Natural killer cell treated with Interleukin-12 subunit alpha and Interleukin-12 subunit beta and Interleukin-15 and Interleukin-18, amount 100 ng/mL, for 72 hours (primary cell): ENCODE measurements at regions not wholly inside any gene's neighbourhood (a gene's known extent, or its start where the extent isn't known, plus 50 kb on each side); places are given as distances from the start of the nearest gene placed in this dataset.
"Not testable (repeated sequence)": the region's sequence is repeated elsewhere in the genome, so short reads cannot be mapped to it uniquely, and the experiment has no call there.

Source experiments
- ATAC-seq, 2 donors: fragments of 150-1000 bp; cut with Tn5 transposase in 1 of 2; sonication (Bioruptor Pico), chemical (Tn5 transposase) in 1 of 2; 2 replicates each; pipeline ENCODE4 v1.10.0; 2021
- DNase-seq: peaks from one replicate; pipeline ENCODE4 v3.0.0; 2022; ENCODE audit warnings: low spot score
- H3K27ac Mint-ChIP-seq, 2 donors: 1 replicate in 1 of 2; 2 replicates in 1 of 2; pipeline ENCODE4 v1.8.0; 2022; ENCODE audit warnings: mixed read lengths in 2 of 2, mild to moderate bottlenecking in 1 of 2, moderate library complexity in 1 of 2
- H3K27me3 Mint-ChIP-seq, 2 donors: 1 replicate in 1 of 2; 2 replicates in 1 of 2; pipeline ENCODE4 v1.8.0; 2022; ENCODE audit warnings: mixed read lengths in 2 of 2
- H3K36me3 Mint-ChIP-seq: one replicate; pipeline ENCODE4 v1.8.0; 2022; ENCODE audit warnings: mixed read lengths
- H3K4me1 Mint-ChIP-seq, 2 donors: 1 replicate in 1 of 2; 2 replicates in 1 of 2; pipeline ENCODE4 v1.8.0; 2022; ENCODE audit warnings: low read depth in 2 of 2, mixed read lengths in 2 of 2, mild to moderate bottlenecking in 1 of 2
- H3K4me3 Mint-ChIP-seq: one replicate; pipeline ENCODE4 v1.8.0; 2022; ENCODE audit warnings: mixed read lengths
- H3K9me3 Mint-ChIP-seq: 2 replicates; pipeline ENCODE4 v1.8.0; 2022; ENCODE audit warnings: mixed read lengths

- H3K4me1 Mint-ChIP-seq, H3K27ac Mint-ChIP-seq, DNase-seq, H3K36me3 Mint-ChIP-seq, H3K4me3 Mint-ChIP-seq, H3K27me3 Mint-ChIP-seq, H3K9me3 Mint-ChIP-seq, ATAC-seq: not testable (repeated sequence)
Observed at GRCh38 chr9:66046992-66047391, 310.0 kb downstream of the FOXD4L4 start.

GRCh38 chr9:66049721-66050120 lies 312.8 kb downstream of the FOXD4L4 start:
- H3K4me3 Mint-ChIP-seq, H3K9me3 Mint-ChIP-seq, H3K4me1 Mint-ChIP-seq, H3K36me3 Mint-ChIP-seq, H3K27ac Mint-ChIP-seq, H3K27me3 Mint-ChIP-seq, ATAC-seq, DNase-seq: not testable (repeated sequence)

- not testable (repeated sequence) for DNase-seq, H3K36me3 Mint-ChIP-seq, ATAC-seq, H3K27me3 Mint-ChIP-seq, H3K4me1 Mint-ChIP-seq, H3K9me3 Mint-ChIP-seq, H3K27ac Mint-ChIP-seq, H3K4me3 Mint-ChIP-seq
Observed at GRCh38 chr9:66054705-66055104, 317.8 kb downstream of the FOXD4L4 start.

GRCh38 chr9:66060681-66061080 lies 323.7 kb downstream of the FOXD4L4 start:
- not testable (repeated sequence) for ATAC-seq, H3K4me3 Mint-ChIP-seq, H3K36me3 Mint-ChIP-seq, H3K4me1 Mint-ChIP-seq, H3K27ac Mint-ChIP-seq, H3K9me3 Mint-ChIP-seq, H3K27me3 Mint-ChIP-seq, DNase-seq

DNA sequence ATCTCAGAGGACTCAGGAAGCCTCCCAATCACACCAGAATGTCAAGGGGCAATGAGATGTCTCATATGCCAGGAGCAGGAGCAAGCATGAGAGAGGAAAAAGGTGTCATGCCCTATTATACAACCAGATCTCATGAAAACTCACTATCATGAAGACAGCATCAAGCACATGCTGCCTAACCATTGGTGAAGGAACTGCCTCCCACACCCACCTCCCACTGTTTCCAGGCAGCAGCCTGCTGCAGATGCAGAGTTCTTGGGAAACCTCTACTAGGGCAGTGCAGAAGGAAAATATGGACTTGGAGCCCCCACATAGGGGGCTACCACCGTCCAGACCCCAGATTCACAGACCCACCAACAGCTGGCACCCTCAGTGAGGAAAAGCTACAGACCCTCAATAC lies 326.9 kb downstream of the FOXD4L4 start:
- not testable (repeated sequence) for H3K4me3 Mint-ChIP-seq, H3K9me3 Mint-ChIP-seq, DNase-seq, ATAC-seq, H3K27me3 Mint-ChIP-seq, H3K4me1 Mint-ChIP-seq, H3K27ac Mint-ChIP-seq, H3K36me3 Mint-ChIP-seq

- ATAC-seq, H3K36me3 Mint-ChIP-seq, H3K4me3 Mint-ChIP-seq, H3K27ac Mint-ChIP-seq, H3K27me3 Mint-ChIP-seq, H3K9me3 Mint-ChIP-seq, H3K4me1 Mint-ChIP-seq: not testable (repeated sequence)
- peak; percentile 44 for DNase-seq
Observed at GRCh38 chr9:66065735-66066134, 328.8 kb downstream of the FOXD4L4 start.

DNA sequence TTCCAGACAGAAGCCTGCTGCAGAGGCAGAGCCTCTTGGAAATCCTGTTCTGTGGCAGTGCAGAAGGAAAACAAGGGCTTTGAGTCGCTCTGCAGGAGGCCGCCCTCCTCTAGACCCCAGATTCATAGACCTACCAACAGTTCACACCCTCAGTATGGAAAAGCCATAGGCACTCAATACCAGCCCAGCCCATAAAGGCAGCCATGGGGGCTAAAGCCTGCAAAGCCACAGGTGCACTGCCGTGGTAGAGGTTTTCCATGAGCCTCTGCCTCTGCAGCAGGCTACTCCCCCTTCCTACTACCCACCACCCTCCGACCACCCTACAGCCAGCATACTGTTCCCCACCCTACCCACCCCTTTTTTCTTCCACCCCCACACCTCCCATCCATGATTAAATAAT lies 330.3 kb downstream of the FOXD4L4 start:
- H3K9me3 Mint-ChIP-seq, H3K4me1 Mint-ChIP-seq, ATAC-seq, H3K36me3 Mint-ChIP-seq, H3K4me3 Mint-ChIP-seq, H3K27ac Mint-ChIP-seq, H3K27me3 Mint-ChIP-seq: not testable (repeated sequence)
- DNase-seq: peak; percentile 49

GRCh38 chr9:66068451-66068989 lies 331.6 kb downstream of the FOXD4L4 start:
- not testable (repeated sequence) for H3K9me3 Mint-ChIP-seq, H3K36me3 Mint-ChIP-seq, H3K4me1 Mint-ChIP-seq, H3K27me3 Mint-ChIP-seq, H3K4me3 Mint-ChIP-seq, H3K27ac Mint-ChIP-seq, DNase-seq
- ATAC-seq: peak in 1 of 2 donors; percentile 32

DNA sequence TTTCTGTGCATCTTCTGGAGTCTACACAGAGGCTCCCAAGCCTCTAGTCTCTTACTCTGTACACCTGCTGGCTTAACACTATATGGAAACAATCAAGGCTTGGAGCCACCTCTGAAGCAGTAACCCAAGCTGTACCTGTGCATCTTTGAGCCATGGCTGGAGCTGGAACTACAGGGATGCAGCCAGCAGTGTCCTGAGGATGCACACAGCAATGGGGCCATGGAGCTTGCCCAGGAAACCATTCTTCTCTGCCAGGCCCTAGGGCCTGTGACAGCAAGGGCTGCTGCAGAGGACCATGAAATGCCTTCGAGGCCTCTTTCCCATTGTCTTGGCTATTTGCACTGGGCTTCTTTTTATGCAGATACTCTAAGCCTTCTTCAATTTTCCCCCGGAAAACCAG lies 332.1 kb downstream of the FOXD4L4 start:
- not testable (repeated sequence) for H3K4me1 Mint-ChIP-seq, H3K27ac Mint-ChIP-seq, H3K4me3 Mint-ChIP-seq, H3K36me3 Mint-ChIP-seq, H3K9me3 Mint-ChIP-seq, H3K27me3 Mint-ChIP-seq
- ATAC-seq (peak in 1 of 2 donors; percentile 56), DNase-seq (peak; percentile 44)

- not testable (repeated sequence) for ATAC-seq, DNase-seq, H3K27me3 Mint-ChIP-seq, H3K36me3 Mint-ChIP-seq, H3K27ac Mint-ChIP-seq, H3K4me1 Mint-ChIP-seq, H3K4me3 Mint-ChIP-seq, H3K9me3 Mint-ChIP-seq
Observed at GRCh38 chr9:66073111-66073510, 336.2 kb downstream of the FOXD4L4 start.

- H3K36me3 Mint-ChIP-seq, H3K4me3 Mint-ChIP-seq, H3K27me3 Mint-ChIP-seq, H3K9me3 Mint-ChIP-seq, DNase-seq, H3K27ac Mint-ChIP-seq, H3K4me1 Mint-ChIP-seq, ATAC-seq: not testable (repeated sequence)
Observed at GRCh38 chr9:66082811-66083210, 345.9 kb downstream of the FOXD4L4 start.
